Suprapubic skin (tissue), 4 donors: ENCODE measurements at regions not wholly inside any gene's neighbourhood (a gene's known extent, or its start where the extent isn't known, plus 50 kb on each side); places are given as distances from the start of the nearest gene placed in this dataset.

Source experiments
- EP300 ChIP-seq: sonication (generic); formaldehyde crosslinking; IDR thresholded peaks from one replicate; pipeline ENCODE4 v1.6.1; 2017; ENCODE audit warnings: antibody characterized with exemption
- POLR2A ChIP-seq, 2 donors: fragments of 450-650 bp; IDR thresholded peaks; one replicate each; pipeline ENCODE4 v1.6.1; 2017; ENCODE audit warnings: antibody characterized with exemption in 2 of 2, mild to moderate bottlenecking in 2 of 2, moderate library complexity in 2 of 2
- POLR2AphosphoS5 ChIP-seq, 3 donors: sonication (generic); formaldehyde crosslinking; IDR thresholded peaks; one replicate each; pipeline ENCODE4 v1.6.1; 2017; ENCODE audit warnings: antibody characterized with exemption in 3 of 3
- TF ChIP-seq, protein P1 (sequence below), 2 donors: fragments of 200-600 bp in 1 of 2; fragments of 450-650 bp in 1 of 2; sonication (generic) in 1 of 2; IDR thresholded peaks; one replicate each; pipeline ENCODE4 v1.5.1; 2016 to 2019; ENCODE audit warnings: antibody characterized with exemption in 2 of 2, mild to moderate bottlenecking in 1 of 2, moderate library complexity in 1 of 2

DNA sequence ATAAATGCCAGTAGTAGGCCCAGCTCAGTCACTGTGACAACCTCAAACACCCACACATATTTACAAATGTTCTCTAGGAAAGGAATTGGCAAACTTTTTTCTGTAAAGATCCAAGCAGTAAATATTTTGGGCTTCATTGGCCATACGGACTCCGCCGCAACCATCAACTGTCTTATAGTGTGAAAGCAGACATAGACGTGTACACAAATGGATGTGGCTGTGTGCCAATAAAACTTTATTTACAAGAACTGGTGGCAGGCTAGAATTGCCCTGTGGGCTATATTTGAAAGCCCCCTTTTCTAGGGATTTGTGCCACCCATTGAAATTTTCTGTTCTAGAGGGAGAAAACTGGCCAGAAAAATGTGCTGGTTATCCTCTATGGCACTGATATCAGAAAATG is 683.8 kb upstream of the EEF2KMT start:
- TF ChIP-seq, protein P1, sequence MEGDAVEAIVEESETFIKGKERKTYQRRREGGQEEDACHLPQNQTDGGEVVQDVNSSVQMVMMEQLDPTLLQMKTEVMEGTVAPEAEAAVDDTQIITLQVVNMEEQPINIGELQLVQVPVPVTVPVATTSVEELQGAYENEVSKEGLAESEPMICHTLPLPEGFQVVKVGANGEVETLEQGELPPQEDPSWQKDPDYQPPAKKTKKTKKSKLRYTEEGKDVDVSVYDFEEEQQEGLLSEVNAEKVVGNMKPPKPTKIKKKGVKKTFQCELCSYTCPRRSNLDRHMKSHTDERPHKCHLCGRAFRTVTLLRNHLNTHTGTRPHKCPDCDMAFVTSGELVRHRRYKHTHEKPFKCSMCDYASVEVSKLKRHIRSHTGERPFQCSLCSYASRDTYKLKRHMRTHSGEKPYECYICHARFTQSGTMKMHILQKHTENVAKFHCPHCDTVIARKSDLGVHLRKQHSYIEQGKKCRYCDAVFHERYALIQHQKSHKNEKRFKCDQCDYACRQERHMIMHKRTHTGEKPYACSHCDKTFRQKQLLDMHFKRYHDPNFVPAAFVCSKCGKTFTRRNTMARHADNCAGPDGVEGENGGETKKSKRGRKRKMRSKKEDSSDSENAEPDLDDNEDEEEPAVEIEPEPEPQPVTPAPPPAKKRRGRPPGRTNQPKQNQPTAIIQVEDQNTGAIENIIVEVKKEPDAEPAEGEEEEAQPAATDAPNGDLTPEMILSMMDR (IDR thresholded peaks at IDR 0.05): no peak
- TF ChIP-seq EP300 (no peak), POLR2A (IDR thresholded peaks at IDR 0.05) (no peak), POLR2AphosphoS5 (IDR thresholded peaks at IDR 0.05) (no peak)
